ENCODE measurements at regions not wholly inside any gene's neighbourhood (a gene's known extent, or its start where the extent isn't known, plus 50 kb on each side); places are given as distances from the start of the nearest gene placed in this dataset.

DNA sequence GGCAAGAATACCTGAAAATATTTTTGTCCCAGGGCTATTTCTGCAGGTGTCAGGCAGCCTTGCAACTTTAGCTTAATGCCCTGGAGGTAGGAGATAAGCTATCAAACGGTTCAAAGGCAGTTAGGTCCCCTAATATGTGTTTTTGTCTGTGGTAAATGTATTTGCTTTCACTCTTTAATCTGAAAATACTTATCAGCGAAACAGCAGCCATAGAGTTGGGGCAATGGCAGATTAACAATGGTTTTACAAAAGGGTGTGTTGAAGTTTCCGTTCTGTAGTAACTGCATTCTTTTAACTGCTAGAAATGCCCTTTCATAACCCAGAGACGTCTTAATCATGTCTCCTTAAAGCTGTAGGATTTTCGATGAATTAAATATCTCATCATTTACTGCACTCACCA lies 265.0 kb upstream of the TRIB2 start:
- peak overlapping the region; percentile 54 for H3K4me3 ChIP-seq (ENCODE audit: low read depth, low read length)
- peak; percentile 40 for DNase-seq (ENCODE audit: low read depth)

DNA sequence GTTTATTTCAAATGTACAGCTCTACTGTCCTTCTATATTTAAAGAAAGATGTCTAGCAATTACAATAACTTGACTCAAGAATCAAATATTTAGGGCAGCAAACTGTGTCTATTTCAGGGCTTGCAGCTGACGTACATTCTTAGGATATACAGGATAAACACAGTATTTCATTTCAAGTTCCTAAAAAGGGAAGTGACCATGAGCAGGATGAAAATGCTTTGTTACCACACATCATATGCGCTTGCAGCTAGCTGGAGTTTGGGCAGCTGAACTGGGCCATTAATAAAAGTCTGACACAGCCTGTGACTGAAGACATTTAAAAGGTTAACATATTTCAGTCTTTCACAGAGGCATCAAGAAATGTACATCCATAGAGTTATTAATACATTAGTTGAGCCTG lies 264.6 kb upstream of the TRIB2 start:
- peak; percentile 86 for DNase-seq (ENCODE audit: low read depth)
- TF ChIP-seq, protein P1, sequence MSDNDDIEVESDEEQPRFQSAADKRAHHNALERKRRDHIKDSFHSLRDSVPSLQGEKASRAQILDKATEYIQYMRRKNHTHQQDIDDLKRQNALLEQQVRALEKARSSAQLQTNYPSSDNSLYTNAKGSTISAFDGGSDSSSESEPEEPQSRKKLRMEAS (IDR thresholded peaks at IDR 0.05; ENCODE audit: low read depth, low read length) = 0 out of 2 replicates have a peak, but pooled peaks have one; percentile 15
- TF ChIP-seq MYC (IDR thresholded peaks at IDR 0.05; ENCODE audit: low read depth, low read length) = no peak
- peak overlapping the region; percentile 54 for H3K4me3 ChIP-seq (ENCODE audit: low read depth, low read length)

More for the DNA sequence above, 265.0 kb upstream of the TRIB2 start:
- TF ChIP-seq, protein P2, sequence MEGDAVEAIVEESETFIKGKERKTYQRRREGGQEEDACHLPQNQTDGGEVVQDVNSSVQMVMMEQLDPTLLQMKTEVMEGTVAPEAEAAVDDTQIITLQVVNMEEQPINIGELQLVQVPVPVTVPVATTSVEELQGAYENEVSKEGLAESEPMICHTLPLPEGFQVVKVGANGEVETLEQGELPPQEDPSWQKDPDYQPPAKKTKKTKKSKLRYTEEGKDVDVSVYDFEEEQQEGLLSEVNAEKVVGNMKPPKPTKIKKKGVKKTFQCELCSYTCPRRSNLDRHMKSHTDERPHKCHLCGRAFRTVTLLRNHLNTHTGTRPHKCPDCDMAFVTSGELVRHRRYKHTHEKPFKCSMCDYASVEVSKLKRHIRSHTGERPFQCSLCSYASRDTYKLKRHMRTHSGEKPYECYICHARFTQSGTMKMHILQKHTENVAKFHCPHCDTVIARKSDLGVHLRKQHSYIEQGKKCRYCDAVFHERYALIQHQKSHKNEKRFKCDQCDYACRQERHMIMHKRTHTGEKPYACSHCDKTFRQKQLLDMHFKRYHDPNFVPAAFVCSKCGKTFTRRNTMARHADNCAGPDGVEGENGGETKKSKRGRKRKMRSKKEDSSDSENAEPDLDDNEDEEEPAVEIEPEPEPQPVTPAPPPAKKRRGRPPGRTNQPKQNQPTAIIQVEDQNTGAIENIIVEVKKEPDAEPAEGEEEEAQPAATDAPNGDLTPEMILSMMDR (IDR thresholded peaks at IDR 0.05; ENCODE audit: low read depth, low read length) = no peak
- TF ChIP-seq, protein P1 (IDR thresholded peaks at IDR 0.05; ENCODE audit: low read depth, low read length) = no peak
- TF ChIP-seq POLR2A (IDR thresholded peaks at IDR 0.05; ENCODE audit: extremely low read depth, insufficient read length) = no peak
- TF ChIP-seq MYC (IDR thresholded peaks at IDR 0.05; ENCODE audit: low read depth, low read length) = no peak

DNA sequence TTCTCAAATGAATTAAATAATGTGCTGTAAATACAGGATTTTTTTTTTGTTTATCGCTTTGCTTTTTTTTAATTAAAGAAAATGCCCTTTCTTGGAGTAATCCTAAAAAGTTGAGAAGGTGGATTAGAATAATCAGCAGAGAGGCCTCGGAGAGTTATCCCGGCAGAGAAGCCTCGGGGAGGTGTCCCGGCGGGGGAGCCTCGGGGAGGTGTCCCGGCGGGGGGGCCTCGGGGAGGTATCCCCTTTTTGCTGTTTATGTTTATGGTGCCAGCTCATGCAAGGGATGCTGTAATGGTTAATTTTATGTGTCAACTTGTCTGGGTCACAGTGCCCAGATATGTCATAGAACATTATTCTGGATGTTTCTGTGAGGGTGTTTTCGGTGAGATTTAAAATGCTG lies 263.0 kb upstream of the TRIB2 start:
- no peak for TF ChIP-seq POLR2A (IDR thresholded peaks at IDR 0.05; ENCODE audit: extremely low read depth, insufficient read length)
- TF ChIP-seq, protein P1 (IDR thresholded peaks at IDR 0.05; ENCODE audit: low read depth, low read length) = no peak
- TF ChIP-seq MYC (IDR thresholded peaks at IDR 0.05; ENCODE audit: low read depth, low read length) = no peak
- TF ChIP-seq, protein P2 (IDR thresholded peaks at IDR 0.05; ENCODE audit: low read depth, low read length) = no peak
- no peak for DNase-seq (ENCODE audit: low read depth)

DNA sequence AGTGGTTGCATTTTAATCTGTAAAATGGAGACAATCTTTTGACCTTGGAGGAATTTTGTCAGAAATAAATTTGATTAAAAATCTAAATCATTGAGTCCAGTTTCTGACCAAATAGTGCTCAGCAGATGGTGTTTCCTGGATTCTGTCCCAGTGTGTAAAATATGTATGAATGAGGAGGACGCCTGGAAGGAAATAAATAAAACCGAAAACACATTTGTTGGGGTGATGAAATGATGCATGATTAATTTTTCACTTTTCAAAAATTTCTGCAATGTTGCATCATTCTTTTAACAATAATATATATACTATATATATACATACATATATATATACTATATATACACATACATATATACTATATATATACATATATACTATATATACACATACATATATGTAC lies 261.1 kb upstream of the TRIB2 start:
- DNase-seq (ENCODE audit: low read depth) = no peak
- H3K4me3 ChIP-seq (ENCODE audit: low read depth, low read length) = no peak overlapping the region
- TF ChIP-seq, protein P1 (IDR thresholded peaks at IDR 0.05; ENCODE audit: low read depth, low read length) = no peak
- no peak for TF ChIP-seq POLR2A (IDR thresholded peaks at IDR 0.05; ENCODE audit: extremely low read depth, insufficient read length)
- TF ChIP-seq, protein P2 (IDR thresholded peaks at IDR 0.05; ENCODE audit: low read depth, low read length) = no peak
- no peak for TF ChIP-seq MYC (IDR thresholded peaks at IDR 0.05; ENCODE audit: low read depth, low read length)

More for the DNA sequence above, 263.0 kb upstream of the TRIB2 start:
- H3K4me3 ChIP-seq (ENCODE audit: low read depth, low read length) = no peak overlapping the region

DNA sequence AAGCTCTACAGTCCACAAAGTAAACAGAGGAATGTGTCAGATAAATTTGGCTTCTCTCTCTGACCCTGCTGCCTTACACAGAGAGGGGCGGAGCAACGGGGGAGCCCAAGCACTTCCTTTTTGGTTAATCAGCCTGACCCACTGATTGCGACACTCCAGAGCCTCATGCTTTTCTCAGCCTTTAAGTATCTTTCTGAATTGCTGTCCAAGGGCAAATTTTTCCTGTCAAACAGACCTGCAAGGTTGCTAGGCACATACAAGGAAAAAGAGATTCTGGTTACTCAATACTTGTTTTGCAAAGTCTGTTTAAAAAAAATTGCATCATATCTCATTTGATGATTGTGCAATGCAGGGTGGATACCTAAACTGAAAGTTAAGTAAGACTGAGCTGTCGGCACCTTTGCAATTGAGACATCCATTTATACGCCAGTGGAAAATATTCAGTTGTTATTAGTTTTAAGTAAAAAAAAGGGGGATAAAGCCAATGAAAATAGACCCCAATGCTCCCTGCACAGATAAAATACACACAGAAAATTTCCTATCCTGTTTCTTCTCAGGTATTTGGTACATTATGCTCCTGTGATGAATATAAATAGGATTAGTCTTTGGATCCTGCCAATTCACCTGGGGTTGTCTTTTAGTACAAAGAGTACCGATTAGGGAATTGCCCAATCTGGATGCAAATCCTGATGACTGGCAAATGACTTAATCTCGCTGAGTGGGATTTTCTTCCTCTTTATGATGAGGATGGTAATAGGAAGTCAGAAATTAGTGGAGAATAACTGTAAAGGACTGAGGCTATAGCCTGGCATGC lies 260.2 kb upstream of the TRIB2 start:
- TF ChIP-seq MYC (IDR thresholded peaks at IDR 0.05; ENCODE audit: low read depth, low read length) (peak; percentile 76), POLR2A (IDR thresholded peaks at IDR 0.05; ENCODE audit: extremely low read depth, insufficient read length) (no peak)
- TF ChIP-seq, protein P2 (IDR thresholded peaks at IDR 0.05; ENCODE audit: low read depth, low read length) = no peak
- TF ChIP-seq, protein P1 (IDR thresholded peaks at IDR 0.05; ENCODE audit: low read depth, low read length) = no peak
- peak overlapping the region; percentile 50 for H3K4me3 ChIP-seq (ENCODE audit: low read depth, low read length)
- DNase-seq (ENCODE audit: low read depth) = peak; percentile 100

DNA sequence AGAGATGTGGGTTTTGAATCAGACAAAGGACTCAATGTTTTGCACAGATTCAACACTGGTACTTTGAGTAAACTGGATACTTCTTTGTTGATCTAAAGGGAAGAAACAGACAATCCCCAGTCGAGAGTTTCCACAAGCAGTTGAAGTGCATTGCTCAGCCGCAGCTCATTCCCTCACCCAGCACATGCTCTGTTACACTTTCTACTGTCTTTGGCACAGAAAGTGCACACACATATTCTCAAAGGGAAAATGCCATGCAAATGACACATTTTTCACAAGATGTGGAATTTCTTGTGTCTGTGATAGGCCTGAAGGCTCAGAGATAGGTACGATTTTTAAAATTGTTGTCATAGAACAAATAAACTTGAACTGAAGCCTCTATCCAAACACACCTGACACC lies 258.9 kb upstream of the TRIB2 start:
- no peak for DNase-seq (ENCODE audit: low read depth)
- no peak overlapping the region for H3K4me3 ChIP-seq (ENCODE audit: low read depth, low read length)
- TF ChIP-seq, protein P1 (IDR thresholded peaks at IDR 0.05; ENCODE audit: low read depth, low read length) = no peak
- no peak for TF ChIP-seq MYC (IDR thresholded peaks at IDR 0.05; ENCODE audit: low read depth, low read length)
- TF ChIP-seq POLR2A (IDR thresholded peaks at IDR 0.05; ENCODE audit: extremely low read depth, insufficient read length) = no peak
- TF ChIP-seq, protein P2 (IDR thresholded peaks at IDR 0.05; ENCODE audit: low read depth, low read length) = no peak
